K562 (cell line): ENCODE measurements at regions not wholly inside any gene's neighbourhood (a gene's known extent, or its start where the extent isn't known, plus 50 kb on each side); places are given as distances from the start of the nearest gene placed in this dataset.

ENCODE experiments used
- ATAC-seq: fragments of 200-7000 bp; cut with Tn5 transposase; 3 replicates; pipeline ENCODE4 v1.9.1; 2020; ENCODE audit warnings: moderate library complexity
- BruUV-seq: library from RNA; stranded (reverse); fragments of 400-500 nt; replicated peaks from 2 replicates; lab custom pipeline; 2021; lab: Mats Ljungman, UMichigan
- CTCF ChIA-PET: fragments of 300-600 bp; formaldehyde crosslinking; extraction: SDS; loops from one replicate; lab custom pipeline; 2021; ENCODE audit warnings: low intra/inter-chr PET ratio; lab: Yijun Ruan, JAX
- POLR2A ChIA-PET: fragments of 300-600, 350-650 bp; sonication (Branson Sonifier 250); formaldehyde crosslinking; extraction: SDS; loops from one replicate; lab custom pipeline; 2021; ENCODE audit warnings: antibody characterized with exemption, inconsistent platforms; lab: Yijun Ruan, JAX
- DNase-seq, 4 experiments: peaks; one replicate each; pipeline versions ENCODE4 v3.0.0 to v3.0.0-alpha.2; 2011 to 2018; ENCODE audit warnings: low spot score in 3 of 4, mixed read lengths in 3 of 4; ENCODE audit errors: extremely low read depth in 1 of 4
- FAIRE-seq: peaks from 2 replicates; lab custom pipeline; 2011; peaks lifted over from hg19 to GRCh38; lab: Jason Lieb, UNC
- H2AFZ ChIP-seq: 2 replicates; pipeline ENCODE4 v1.6.0; 2011; ENCODE audit warnings: low read depth, low read length, control low read depth, inconsistent platforms
- H3K27ac ChIP-seq: fragments of 200-600 bp; 3 replicates; pipeline ENCODE4 v1.8.0; 2011; ENCODE audit warnings: low read depth, mild to moderate bottlenecking, control low read depth, inconsistent platforms, low read length, moderate library complexity, mixed read lengths; ENCODE audit errors: extremely low read depth
- H3K27me3 ChIP-seq, 2 experiments: fragments of 300-600 bp in 1 of 2; 2 replicates in 1 of 2; 3 replicates in 1 of 2; pipeline versions ENCODE4 v1.6.0 to v1.8.0; 2011; ENCODE audit warnings: inconsistent platforms in 2 of 2, low read length in 2 of 2, mild to moderate bottlenecking in 1 of 2, mixed read lengths in 1 of 2, moderate library complexity in 1 of 2; ENCODE audit not compliant: control insufficient read depth in 2 of 2, insufficient read depth in 2 of 2
- H3K36me3 ChIP-seq: fragments of 300-600 bp; 3 replicates; pipeline ENCODE4 v1.8.0; 2011; ENCODE audit warnings: mild to moderate bottlenecking, low read length, inconsistent platforms; ENCODE audit not compliant: control insufficient read depth, insufficient read depth
- H3K4me1 ChIP-seq, 2 experiments: fragments of 200-600 bp in 1 of 2; replicated peaks in 1 of 2; 2 replicates in 1 of 2; 3 replicates in 1 of 2; pipeline versions ENCODE4 v1.5.1 to v1.8.0; 2011; ENCODE audit warnings: inconsistent platforms in 2 of 2, low read length in 2 of 2, mild to moderate bottlenecking in 1 of 2, mixed read lengths in 1 of 2, moderate library complexity in 1 of 2; ENCODE audit not compliant: control insufficient read depth in 2 of 2, insufficient read depth in 2 of 2
- H3K4me2 ChIP-seq: 2 replicates; pipeline ENCODE4 v1.6.1; 2011; ENCODE audit warnings: low read length, control low read depth, inconsistent platforms, mixed read lengths; ENCODE audit not compliant: insufficient read depth
- H3K4me3 ChIP-seq: fragments of 200-600 bp; sonication (generic), shearing (Covaris generic); 2 replicates; pipeline ENCODE4 v1.5.1; 2016; ENCODE audit warnings: control low read depth, inconsistent platforms
- H3K79me2 ChIP-seq: fragments of 200-600 bp; 3 replicates; pipeline ENCODE4 v1.8.0; 2011; ENCODE audit warnings: low read length, inconsistent platforms; ENCODE audit not compliant: control insufficient read depth, insufficient read depth
- H3K9ac ChIP-seq, 2 experiments: 2 replicates each; pipeline versions ENCODE4 v1.6.0 to v1.6.1; 2011; ENCODE audit warnings: low read depth in 2 of 2, low read length in 2 of 2, control low read depth in 1 of 2, inconsistent platforms in 1 of 2, mild to moderate bottlenecking in 1 of 2, mixed read lengths in 1 of 2; ENCODE audit not compliant: insufficient read depth in 1 of 2
- H3K9me1 ChIP-seq: one replicate; pipeline ENCODE4 v1.6.0; 2011; ENCODE audit warnings: inconsistent platforms, mild to moderate bottlenecking, low read length, moderate library complexity; ENCODE audit not compliant: control insufficient read depth, insufficient read depth
- H3K9me3 ChIP-seq: replicated peaks from 2 replicates; pipeline ENCODE4 v1.5.1; 2011; ENCODE audit warnings: low read depth, low read length, inconsistent platforms; ENCODE audit not compliant: control insufficient read depth, insufficient read depth
- H4K20me1 ChIP-seq: replicated peaks from 2 replicates; pipeline ENCODE4 v1.6.1; 2011; ENCODE audit warnings: low read length, inconsistent platforms, mixed read lengths; ENCODE audit not compliant: control insufficient read depth, insufficient read depth
- CBFA2T2 ChIP-seq: fragments of 450-650 bp; conservative IDR thresholded peaks from 2 replicates; pipeline ENCODE4 v1.6.1; 2017; ENCODE audit warnings: mild to moderate bottlenecking
- DPF2 ChIP-seq: fragments of 450-650 bp; IDR thresholded peaks from 2 replicates; pipeline ENCODE4 v1.6.1; 2016
- ESRRB ChIP-seq: fragments of 250-450 bp; sonication (Bioruptor Pico); IDR thresholded peaks from 2 replicates; pipeline ENCODE4 v1.5.0; 2020; ENCODE audit warnings: mild to moderate bottlenecking, moderate library complexity, borderline replicate concordance
- ETV1 ChIP-seq: fragments of 450-650 bp; conservative IDR thresholded peaks from 2 replicates; pipeline ENCODE4 v1.6.1; 2016; ENCODE audit warnings: missing genetic modification characterization, control low read depth, low read depth, missing compliant biosample characterization
- GABPA ChIP-seq: fragments of 200-800 bp; sonication (Bioruptor generic); conservative IDR thresholded peaks from 2 replicates; pipeline ENCODE4 v1.6.1; 2016; ENCODE audit warnings: low read depth, missing genetic modification characterization, missing compliant biosample characterization
- MIER1 ChIP-seq: fragments of 450-650 bp; IDR thresholded peaks from 2 replicates; pipeline ENCODE4 v1.6.1; 2016; ENCODE audit warnings: antibody characterized with exemption, mild to moderate bottlenecking, low read depth
- YY1 ChIP-seq, 3 experiments: IDR thresholded peaks; 2 replicates each; pipeline ENCODE4 v1.6.1; 2011; ENCODE audit warnings: low read length in 2 of 3, mild to moderate bottlenecking in 2 of 3, moderate library complexity in 2 of 3, borderline replicate concordance in 1 of 3, control low read depth in 1 of 3, low read depth in 1 of 3; ENCODE audit not compliant: insufficient read depth in 3 of 3, insufficient replicate concordance in 2 of 3, control insufficient read depth in 1 of 3, insufficient read length in 1 of 3; ENCODE audit errors: extremely low read depth in 1 of 3
- ZNF217 ChIP-seq: sonication (generic); formaldehyde crosslinking; IDR thresholded peaks from 2 replicates; pipeline ENCODE4 v1.8.0; 2022; ENCODE audit warnings: mild to moderate bottlenecking, missing genetic modification reagents
- ZNF561 ChIP-seq: fragments of 450-650 bp; formaldehyde crosslinking; conservative IDR thresholded peaks from 2 replicates; pipeline ENCODE4 v1.4.0; 2020; ENCODE audit warnings: mild to moderate bottlenecking, moderate library complexity
- WGBS: fragments of 100-300 bp; shearing (Covaris generic); methylation state at CpG from one replicate; pipeline ENCODE4 v1.1.6; 2016; ENCODE audit warnings: low coverage, mixed read lengths; ENCODE audit not compliant: insufficient coverage; ENCODE audit errors: missing lambda C conversion rate; 5-methylcytosine and 5-hydroxymethylcytosine counted together
- in situ Hi-C: fragments of 300-500 bp; cut with MboI; formaldehyde crosslinking; loops from 4 replicates; pipeline ENCODE4 v1.15.0; 2018; ENCODE audit warnings: inconsistent platforms, mixed read lengths
- intact Hi-C: fragments of 100-400 bp; cut with micrococcal nuclease; formaldehyde crosslinking; loops from 2 replicates; pipeline ENCODE4 v1.14.2; 2022
- TF ChIP-seq, protein P1 (sequence below): fragments of 450-650 bp; IDR thresholded peaks from 2 replicates; pipeline ENCODE4 v1.6.1; 2016; ENCODE audit warnings: low read depth, mild to moderate bottlenecking, moderate library complexity
- TF ChIP-seq, protein P2 (sequence below): fragments of 450-650 bp; conservative IDR thresholded peaks from 2 replicates; pipeline ENCODE4 v1.6.1; 2016; ENCODE audit warnings: missing genetic modification characterization, low read depth, mild to moderate bottlenecking, control low read depth, missing compliant biosample characterization

DNA sequence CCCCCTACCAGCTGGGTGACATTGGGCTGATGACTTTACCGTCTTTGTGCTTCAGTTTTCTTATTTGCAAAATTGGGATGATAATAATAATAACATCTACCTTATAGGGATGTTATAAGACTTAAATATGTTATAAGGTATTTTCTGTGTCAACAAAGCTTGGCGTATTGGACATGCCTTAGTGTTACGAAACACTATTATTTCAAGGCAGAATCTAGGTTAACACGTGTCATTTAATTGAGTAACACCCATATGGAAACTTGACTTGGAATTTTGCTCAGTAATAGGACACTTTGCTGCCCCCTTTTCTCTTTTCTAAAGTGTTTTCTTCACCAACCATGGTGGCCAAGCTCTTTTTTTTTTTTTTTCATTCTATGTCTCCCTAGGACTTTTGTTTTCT is 294.2 kb upstream of the SALL1 start (continued):
- TF ChIP-seq, protein P1, sequence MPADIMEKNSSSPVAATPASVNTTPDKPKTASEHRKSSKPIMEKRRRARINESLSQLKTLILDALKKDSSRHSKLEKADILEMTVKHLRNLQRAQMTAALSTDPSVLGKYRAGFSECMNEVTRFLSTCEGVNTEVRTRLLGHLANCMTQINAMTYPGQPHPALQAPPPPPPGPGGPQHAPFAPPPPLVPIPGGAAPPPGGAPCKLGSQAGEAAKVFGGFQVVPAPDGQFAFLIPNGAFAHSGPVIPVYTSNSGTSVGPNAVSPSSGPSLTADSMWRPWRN, result no peak

DNA sequence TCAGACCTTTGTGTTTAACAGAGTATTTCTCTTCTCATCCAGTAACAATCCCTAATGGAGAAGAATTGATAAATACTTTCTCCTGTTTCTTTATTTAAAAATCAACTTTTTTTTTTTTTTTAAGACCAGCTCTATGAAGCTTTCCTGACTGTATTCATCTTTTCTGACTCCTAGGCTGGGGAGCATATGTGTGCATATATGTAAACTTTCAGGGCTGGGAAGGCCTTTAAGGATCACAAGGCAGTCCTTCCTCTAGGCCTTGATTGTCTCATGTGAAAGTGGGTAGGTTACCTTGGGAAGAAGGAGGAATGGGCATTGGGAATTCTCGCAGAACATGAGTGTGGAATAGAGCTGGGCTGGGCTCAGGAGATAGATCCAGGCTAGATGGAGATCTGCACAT is 292.9 kb upstream of the SALL1 start:
- no peaks in the 10 kb centered on the region for H3K36me3 ChIP-seq
- TF ChIP-seq DPF2, result no peak
- no peak for TF ChIP-seq CBFA2T2
- TF ChIP-seq, protein P2, sequence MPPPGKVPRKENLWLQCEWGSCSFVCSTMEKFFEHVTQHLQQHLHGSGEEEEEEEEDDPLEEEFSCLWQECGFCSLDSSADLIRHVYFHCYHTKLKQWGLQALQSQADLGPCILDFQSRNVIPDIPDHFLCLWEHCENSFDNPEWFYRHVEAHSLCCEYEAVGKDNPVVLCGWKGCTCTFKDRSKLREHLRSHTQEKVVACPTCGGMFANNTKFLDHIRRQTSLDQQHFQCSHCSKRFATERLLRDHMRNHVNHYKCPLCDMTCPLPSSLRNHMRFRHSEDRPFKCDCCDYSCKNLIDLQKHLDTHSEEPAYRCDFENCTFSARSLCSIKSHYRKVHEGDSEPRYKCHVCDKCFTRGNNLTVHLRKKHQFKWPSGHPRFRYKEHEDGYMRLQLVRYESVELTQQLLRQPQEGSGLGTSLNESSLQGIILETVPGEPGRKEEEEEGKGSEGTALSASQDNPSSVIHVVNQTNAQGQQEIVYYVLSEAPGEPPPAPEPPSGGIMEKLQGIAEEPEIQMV (tag), result no peak
- TF ChIP-seq ETV1 (tag), result no peak
- no peak for TF ChIP-seq GABPA (tag)
- no peak for TF ChIP-seq ZNF217 (CRISPR knock-in tag)
- TF ChIP-seq ZNF561 (CRISPR knock-in tag), result no peak
- no peak for TF ChIP-seq MIER1
- TF ChIP-seq ESRRB (CRISPR knock-in tag), result no peak
- no peak for TF ChIP-seq YY1 (IDR thresholded peaks at IDR 0.05; ENCODE audit: borderline replicate concordance in 1 of 3, control insufficient read depth in 1 of 3, extremely low read depth in 1 of 3, insufficient read depth in 3 of 3, insufficient read length in 1 of 3, insufficient replicate concordance in 2 of 3, low read depth in 1 of 3, low read length in 2 of 3)
- ChIA-PET CTCF (no interaction called here), POLR2A (no interaction called here)
- H3K79me2 ChIP-seq, result no peaks in the 10 kb centered on the region
- DNase-seq, result no peak
- no TSS peak for BruUV-seq
- H3K4me1 ChIP-seq, result no peaks in the 10 kb centered on the region
- H2AFZ ChIP-seq, result no peak overlapping the region
- no peaks in the 10 kb centered on the region for H3K9me1 ChIP-seq
- no peak for ATAC-seq
- H3K9me3 ChIP-seq, result no peaks in the 10 kb centered on the region
- no peaks in the 10 kb centered on the region for H3K27me3 ChIP-seq
- no peaks in the 10 kb centered on the region for H4K20me1 ChIP-seq
- H3K27ac ChIP-seq, result no peak overlapping the region
- 0% methylated on average over 1 of the region's 1 CpG for WGBS
- H3K9ac ChIP-seq, result no peak overlapping the region
- no peak overlapping the region for H3K4me2 ChIP-seq
- FAIRE-seq, result no peak
- intact Hi-C loops (no loop called here), in situ Hi-C loops (no loop called here)
- no peak overlapping the region for H3K4me3 ChIP-seq
